ENCODE measurements at regions not wholly inside any gene's neighbourhood (a gene's known extent, or its start where the extent isn't known, plus 50 kb on each side); places are given as distances from the start of the nearest gene placed in this dataset.

- Histone ChIP-seq H3K27ac (ENCODE audit: low read depth, low read length, poor library complexity, severe bottlenecking) (no peak overlapping the region), H3K9me2 (ENCODE audit: low read depth, low read length) (no peaks in the 10 kb centered on the region), H3K4me2 (ENCODE audit: low read length) (no peak overlapping the region), H2AFZ (ENCODE audit: low read length) (no peak overlapping the region), H3K9ac (ENCODE audit: low read length) (no peak overlapping the region), H3K36me3 (ENCODE audit: insufficient read depth, low read length) (no peaks in the 10 kb centered on the region), H3F3A (ENCODE audit: insufficient read depth, low read length) (no peaks in the 10 kb centered on the region), H3K4me1 (ENCODE audit: insufficient read depth, low read length, severe bottlenecking) (no peaks in the 10 kb centered on the region), H3K9me3 (ENCODE audit: low read length) (no peaks in the 10 kb centered on the region), H4K20me1 (ENCODE audit: insufficient read depth, low read length) (no peaks in the 10 kb centered on the region), H3K4me3 (ENCODE audit: low read depth, low read length, poor library complexity, severe bottlenecking) (no peak overlapping the region), H3K79me2 (ENCODE audit: insufficient read depth, low read length) (no peaks in the 10 kb centered on the region), H3K27me3 (ENCODE audit: insufficient read depth, low read length) (no peaks in the 10 kb centered on the region)
- TF ChIP-seq, protein P1, sequence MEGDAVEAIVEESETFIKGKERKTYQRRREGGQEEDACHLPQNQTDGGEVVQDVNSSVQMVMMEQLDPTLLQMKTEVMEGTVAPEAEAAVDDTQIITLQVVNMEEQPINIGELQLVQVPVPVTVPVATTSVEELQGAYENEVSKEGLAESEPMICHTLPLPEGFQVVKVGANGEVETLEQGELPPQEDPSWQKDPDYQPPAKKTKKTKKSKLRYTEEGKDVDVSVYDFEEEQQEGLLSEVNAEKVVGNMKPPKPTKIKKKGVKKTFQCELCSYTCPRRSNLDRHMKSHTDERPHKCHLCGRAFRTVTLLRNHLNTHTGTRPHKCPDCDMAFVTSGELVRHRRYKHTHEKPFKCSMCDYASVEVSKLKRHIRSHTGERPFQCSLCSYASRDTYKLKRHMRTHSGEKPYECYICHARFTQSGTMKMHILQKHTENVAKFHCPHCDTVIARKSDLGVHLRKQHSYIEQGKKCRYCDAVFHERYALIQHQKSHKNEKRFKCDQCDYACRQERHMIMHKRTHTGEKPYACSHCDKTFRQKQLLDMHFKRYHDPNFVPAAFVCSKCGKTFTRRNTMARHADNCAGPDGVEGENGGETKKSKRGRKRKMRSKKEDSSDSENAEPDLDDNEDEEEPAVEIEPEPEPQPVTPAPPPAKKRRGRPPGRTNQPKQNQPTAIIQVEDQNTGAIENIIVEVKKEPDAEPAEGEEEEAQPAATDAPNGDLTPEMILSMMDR (IDR thresholded peaks at IDR 0.05; ENCODE audit: low read length), result no peak
- TF ChIP-seq EZH2 (IDR thresholded peaks at IDR 0.05; ENCODE audit: borderline replicate concordance, low read length), result no peak
These were observed 141.2 kb upstream of the SLCO3A1 start for GRCh38 chr15:91712286-91712685.

DNA sequence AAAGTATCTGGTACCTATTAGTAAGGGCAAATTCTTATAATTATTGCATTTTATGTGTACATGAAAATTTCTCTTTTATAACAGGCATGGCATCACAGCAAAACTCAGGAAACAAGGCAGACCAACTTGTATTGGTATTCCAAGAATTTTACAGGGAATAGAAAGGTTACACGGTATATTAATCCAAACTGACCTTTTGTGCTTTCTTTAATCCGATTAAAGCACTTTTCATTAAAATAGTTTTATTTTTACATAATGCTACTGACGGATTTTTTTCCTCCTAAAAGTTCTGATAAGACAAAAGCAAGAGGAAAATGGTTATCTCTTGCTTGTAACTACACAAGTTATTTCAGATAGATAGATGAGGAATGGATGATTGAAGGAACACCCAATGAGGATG is 137.0 kb upstream of the SLCO3A1 start:
- no peaks in the 10 kb centered on the region for H3K9me3 ChIP-seq (ENCODE audit: low read length)
- H3K4me1 ChIP-seq (ENCODE audit: insufficient read depth, low read length, severe bottlenecking), result no peaks in the 10 kb centered on the region
- no peaks in the 10 kb centered on the region for H3F3A ChIP-seq (ENCODE audit: insufficient read depth, low read length)
- no peaks in the 10 kb centered on the region for H4K20me1 ChIP-seq (ENCODE audit: insufficient read depth, low read length)
- H3K9ac ChIP-seq (ENCODE audit: low read length), result no peak overlapping the region
- H3K4me2 ChIP-seq (ENCODE audit: low read length), result no peak overlapping the region
- H3K27ac ChIP-seq (ENCODE audit: low read depth, low read length, poor library complexity, severe bottlenecking), result no peak overlapping the region
- H3K27me3 ChIP-seq (ENCODE audit: insufficient read depth, low read length), result no peaks in the 10 kb centered on the region
- H2AFZ ChIP-seq (ENCODE audit: low read length), result no peak overlapping the region
- no peaks in the 10 kb centered on the region for H3K36me3 ChIP-seq (ENCODE audit: insufficient read depth, low read length)
- no peak for TF ChIP-seq EZH2 (IDR thresholded peaks at IDR 0.05; ENCODE audit: borderline replicate concordance, low read length)
- TF ChIP-seq, protein P1 (IDR thresholded peaks at IDR 0.05; ENCODE audit: low read length), result no peak
- H3K79me2 ChIP-seq (ENCODE audit: insufficient read depth, low read length), result no peaks in the 10 kb centered on the region
- no peaks in the 10 kb centered on the region for H3K9me2 ChIP-seq (ENCODE audit: low read depth, low read length)
- no peak overlapping the region for H3K4me3 ChIP-seq (ENCODE audit: low read depth, low read length, poor library complexity, severe bottlenecking)

DNA sequence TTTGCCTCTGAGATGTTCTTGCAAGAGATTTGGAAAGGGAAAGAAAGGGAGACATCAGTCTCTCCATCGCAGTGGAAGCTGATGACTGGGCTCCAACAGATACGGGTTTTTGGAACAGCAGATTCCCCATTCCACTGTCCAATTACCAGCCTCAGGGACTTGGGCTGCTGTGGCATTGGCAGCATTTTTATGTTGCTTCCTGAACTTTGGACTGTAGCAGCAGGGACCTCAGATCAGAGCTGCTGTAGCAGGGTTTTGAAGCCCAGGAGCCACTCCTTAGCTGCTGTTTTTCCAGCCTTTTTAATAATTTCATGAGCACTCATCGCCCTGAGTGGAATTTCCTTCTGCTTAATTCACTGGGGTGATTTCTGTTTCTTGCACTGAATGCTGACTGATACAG is 135.7 kb upstream of the SLCO3A1 start:
- no peak overlapping the region for H3K27ac ChIP-seq (ENCODE audit: low read depth, low read length, poor library complexity, severe bottlenecking)
- no peaks in the 10 kb centered on the region for H3K79me2 ChIP-seq (ENCODE audit: insufficient read depth, low read length)
- no peaks in the 10 kb centered on the region for H3K4me1 ChIP-seq (ENCODE audit: insufficient read depth, low read length, severe bottlenecking)
- H3K4me2 ChIP-seq (ENCODE audit: low read length), result no peak overlapping the region
- H2AFZ ChIP-seq (ENCODE audit: low read length), result no peak overlapping the region
- H3K36me3 ChIP-seq (ENCODE audit: insufficient read depth, low read length), result no peaks in the 10 kb centered on the region
- H3K9ac ChIP-seq (ENCODE audit: low read length), result no peak overlapping the region
- no peaks in the 10 kb centered on the region for H3K9me3 ChIP-seq (ENCODE audit: low read length)
- TF ChIP-seq EZH2 (IDR thresholded peaks at IDR 0.05; ENCODE audit: borderline replicate concordance, low read length), result no peak
- TF ChIP-seq, protein P1 (IDR thresholded peaks at IDR 0.05; ENCODE audit: low read length), result no peak
- H3F3A ChIP-seq (ENCODE audit: insufficient read depth, low read length), result no peaks in the 10 kb centered on the region
- no peaks in the 10 kb centered on the region for H3K27me3 ChIP-seq (ENCODE audit: insufficient read depth, low read length)
- no peaks in the 10 kb centered on the region for H3K9me2 ChIP-seq (ENCODE audit: low read depth, low read length)
- H3K4me3 ChIP-seq (ENCODE audit: low read depth, low read length, poor library complexity, severe bottlenecking), result no peak overlapping the region
- H4K20me1 ChIP-seq (ENCODE audit: insufficient read depth, low read length), result no peaks in the 10 kb centered on the region
